WTC11 (cell line): ENCODE measurements at regions not wholly inside any gene's neighbourhood (a gene's known extent, or its start where the extent isn't known, plus 50 kb on each side); places are given as distances from the start of the nearest gene placed in this dataset.

Experiments used
- ATAC-seq: fragments of 200-7000 bp; cut with Tn5 transposase; 2 replicates; pipeline ENCODE4 v1.10.0; 2021; ENCODE audit warnings: mild to moderate bottlenecking, moderate library complexity
- CTCF ChIA-PET: fragments of 300-600 bp; sonication (Branson Sonifier 250); formaldehyde crosslinking; loops from one replicate; lab custom pipeline; 2021; ENCODE audit warnings: antibody characterized with exemption; lab: Charles Lee
- POLR2A ChIA-PET: fragments of 350-600 bp; sonication (Branson Sonifier 250); formaldehyde crosslinking; loops from one replicate; lab custom pipeline; 2021; ENCODE audit warnings: antibody characterized with exemption; lab: Charles Lee
- DNase-seq: peaks from one replicate; pipeline ENCODE4 v3.0.0; 2021; ENCODE audit warnings: low spot score
- H3K27ac Mint-ChIP-seq: 2 replicates; pipeline ENCODE4 v1.8.0; 2021; ENCODE audit warnings: mixed read lengths
- H3K27me3 Mint-ChIP-seq: 2 replicates; pipeline ENCODE4 v1.8.0; 2021; ENCODE audit warnings: low read depth, mild to moderate bottlenecking, moderate library complexity, mixed read lengths
- H3K36me3 Mint-ChIP-seq: 2 replicates; pipeline ENCODE4 v1.8.0; 2021; ENCODE audit warnings: mixed read lengths
- H3K4me1 Mint-ChIP-seq: 2 replicates; pipeline ENCODE4 v1.8.0; 2022; ENCODE audit warnings: mixed read lengths
- H3K4me3 Mint-ChIP-seq: 2 replicates; pipeline ENCODE4 v1.8.0; 2021; ENCODE audit warnings: mild to moderate bottlenecking, moderate library complexity, mixed read lengths
- H3K9me3 Mint-ChIP-seq: 2 replicates; pipeline ENCODE4 v1.8.0; 2021; ENCODE audit warnings: mixed read lengths
- CDX4 ChIP-seq: fragments of 250-450 bp; sonication (Bioruptor Pico); IDR thresholded peaks from 2 replicates; pipeline ENCODE4 v1.9.0; 2021; ENCODE audit warnings: moderate library complexity, mild to moderate bottlenecking, inconsistent platforms, borderline replicate concordance
- CREB1 ChIP-seq: sonication (generic); formaldehyde crosslinking; IDR thresholded peaks from 2 replicates; pipeline ENCODE4 v1.8.0; 2023; ENCODE audit warnings: mild to moderate bottlenecking, missing genetic modification reagents
- EMX1 ChIP-seq: fragments of 250-450 bp; sonication (Bioruptor Pico); IDR thresholded peaks from 2 replicates; pipeline ENCODE4 v1.8.0; 2021; ENCODE audit warnings: mild to moderate bottlenecking
- FOXP1 ChIP-seq: sonication (generic); formaldehyde crosslinking; IDR thresholded peaks from 2 replicates; pipeline ENCODE4 v1.8.0; 2022; ENCODE audit warnings: missing genetic modification reagents, mild to moderate bottlenecking, moderate library complexity, borderline replicate concordance
- GABPB1 ChIP-seq: sonication (generic); formaldehyde crosslinking; IDR thresholded peaks from 2 replicates; pipeline ENCODE4 v1.8.1; 2023; ENCODE audit warnings: mild to moderate bottlenecking, missing genetic modification reagents
- GTF2I ChIP-seq: fragments of 250-450 bp; sonication (Bioruptor Pico); conservative IDR thresholded peaks from 2 replicates; pipeline ENCODE4 v1.4.0; 2021; ENCODE audit warnings: mild to moderate bottlenecking
- NFATC4 ChIP-seq: fragments of 250-450 bp; sonication (Bioruptor Pico); IDR thresholded peaks from 2 replicates; pipeline ENCODE4 v1.9.0; 2021; ENCODE audit warnings: mild to moderate bottlenecking
- PRRX2 ChIP-seq: fragments of 250-450 bp; sonication (Bioruptor Pico); IDR thresholded peaks from 2 replicates; pipeline ENCODE4 v1.8.0; 2021; ENCODE audit warnings: mild to moderate bottlenecking
- RORB ChIP-seq: fragments of 250-450 bp; sonication (Bioruptor Pico); IDR thresholded peaks from 2 replicates; pipeline ENCODE4 v1.9.0; 2021; ENCODE audit warnings: mild to moderate bottlenecking
- SOX15 ChIP-seq: fragments of 250-450 bp; sonication (Bioruptor Pico); IDR thresholded peaks from 2 replicates; pipeline ENCODE4 v1.9.0; 2021; ENCODE audit warnings: mild to moderate bottlenecking
- ZNF138 ChIP-seq: sonication (generic); formaldehyde crosslinking; conservative IDR thresholded peaks from 2 replicates; pipeline ENCODE4 v1.8.1; 2022; ENCODE audit warnings: mild to moderate bottlenecking, moderate library complexity, missing genetic modification reagents
- ZNF232 ChIP-seq: sonication (generic); formaldehyde crosslinking; IDR thresholded peaks from 2 replicates; pipeline ENCODE4 v1.8.0; 2022; ENCODE audit warnings: mild to moderate bottlenecking, missing genetic modification reagents
- ZNF263 ChIP-seq: sonication (generic); formaldehyde crosslinking; IDR thresholded peaks from 2 replicates; pipeline ENCODE4 v1.8.1; 2022; ENCODE audit warnings: low read depth, mild to moderate bottlenecking, moderate library complexity, missing genetic modification reagents
- ZNF396 ChIP-seq: fragments of 250-450 bp; sonication (Bioruptor Pico); IDR thresholded peaks from 2 replicates; pipeline ENCODE4 v1.8.0; 2021; ENCODE audit warnings: mild to moderate bottlenecking, moderate library complexity, borderline replicate concordance
- ZNF416 ChIP-seq: fragments of 250-450 bp; sonication (Bioruptor Pico); IDR thresholded peaks from 2 replicates; pipeline ENCODE4 v1.9.0; 2021; ENCODE audit warnings: mild to moderate bottlenecking, inconsistent platforms
- ZNF423 ChIP-seq: fragments of 250-450 bp; sonication (Bioruptor Pico); IDR thresholded peaks from 2 replicates; pipeline ENCODE4 v2.1.2; 2022; ENCODE audit warnings: mild to moderate bottlenecking, moderate library complexity
- ZNF671 ChIP-seq: fragments of 250-450 bp; sonication (Bioruptor Pico); IDR thresholded peaks from 2 replicates; pipeline ENCODE4 v1.8.0; 2021; ENCODE audit warnings: mild to moderate bottlenecking
- TF ChIP-seq, protein P1 (sequence below): sonication (generic); formaldehyde crosslinking; IDR thresholded peaks from 2 replicates; pipeline ENCODE4 v1.8.1; 2023; ENCODE audit warnings: mild to moderate bottlenecking, missing genetic modification reagents
- TF ChIP-seq, protein P2 (sequence below): fragments of 200-600 bp; IDR thresholded peaks from 2 replicates; pipeline ENCODE4 v1.8.0; 2022; ENCODE audit warnings: antibody characterized with exemption
- TF ChIP-seq, protein P3 (sequence below): sonication (generic); formaldehyde crosslinking; IDR thresholded peaks from 2 replicates; pipeline ENCODE4 v1.8.0; 2023; ENCODE audit warnings: mild to moderate bottlenecking, missing genetic modification reagents

DNA sequence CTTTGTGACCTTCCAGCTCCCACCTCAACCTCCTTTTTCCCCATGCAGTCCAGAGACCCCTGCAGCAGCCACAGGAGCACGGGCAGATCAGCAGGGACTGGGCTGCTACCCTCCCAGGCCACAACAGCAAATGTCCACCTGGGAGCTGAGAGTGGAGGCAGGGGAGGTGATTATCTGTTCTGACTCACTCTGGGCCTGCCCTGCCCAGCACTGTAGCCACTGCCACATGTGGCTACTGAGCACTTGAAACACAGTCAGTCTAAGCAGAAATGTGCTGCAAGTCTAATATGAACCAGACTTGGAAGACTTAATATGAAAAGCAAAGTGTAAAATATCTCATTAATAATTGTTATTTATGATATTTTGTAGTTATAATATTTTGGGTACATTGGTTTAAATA lies 148.9 kb upstream of the VANGL1 start:
- TF ChIP-seq, protein P1, sequence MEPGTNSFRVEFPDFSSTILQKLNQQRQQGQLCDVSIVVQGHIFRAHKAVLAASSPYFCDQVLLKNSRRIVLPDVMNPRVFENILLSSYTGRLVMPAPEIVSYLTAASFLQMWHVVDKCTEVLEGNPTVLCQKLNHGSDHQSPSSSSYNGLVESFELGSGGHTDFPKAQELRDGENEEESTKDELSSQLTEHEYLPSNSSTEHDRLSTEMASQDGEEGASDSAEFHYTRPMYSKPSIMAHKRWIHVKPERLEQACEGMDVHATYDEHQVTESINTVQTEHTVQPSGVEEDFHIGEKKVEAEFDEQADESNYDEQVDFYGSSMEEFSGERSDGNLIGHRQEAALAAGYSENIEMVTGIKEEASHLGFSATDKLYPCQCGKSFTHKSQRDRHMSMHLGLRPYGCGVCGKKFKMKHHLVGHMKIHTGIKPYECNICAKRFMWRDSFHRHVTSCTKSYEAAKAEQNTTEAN (CRISPR knock-in tag): no peak
- TF ChIP-seq EMX1 (CRISPR knock-in tag) (no peak), PRRX2 (no peak), ZNF138 (CRISPR knock-in tag) (no peak), FOXP1 (CRISPR knock-in tag) (no peak), CREB1 (CRISPR knock-in tag) (no peak), ZNF263 (no peak), ZNF671 (CRISPR knock-in tag) (no peak), SOX15 (CRISPR knock-in tag) (no peak), CDX4 (CRISPR knock-in tag) (no peak), RORB (CRISPR knock-in tag) (no peak)
- TF ChIP-seq, protein P2, sequence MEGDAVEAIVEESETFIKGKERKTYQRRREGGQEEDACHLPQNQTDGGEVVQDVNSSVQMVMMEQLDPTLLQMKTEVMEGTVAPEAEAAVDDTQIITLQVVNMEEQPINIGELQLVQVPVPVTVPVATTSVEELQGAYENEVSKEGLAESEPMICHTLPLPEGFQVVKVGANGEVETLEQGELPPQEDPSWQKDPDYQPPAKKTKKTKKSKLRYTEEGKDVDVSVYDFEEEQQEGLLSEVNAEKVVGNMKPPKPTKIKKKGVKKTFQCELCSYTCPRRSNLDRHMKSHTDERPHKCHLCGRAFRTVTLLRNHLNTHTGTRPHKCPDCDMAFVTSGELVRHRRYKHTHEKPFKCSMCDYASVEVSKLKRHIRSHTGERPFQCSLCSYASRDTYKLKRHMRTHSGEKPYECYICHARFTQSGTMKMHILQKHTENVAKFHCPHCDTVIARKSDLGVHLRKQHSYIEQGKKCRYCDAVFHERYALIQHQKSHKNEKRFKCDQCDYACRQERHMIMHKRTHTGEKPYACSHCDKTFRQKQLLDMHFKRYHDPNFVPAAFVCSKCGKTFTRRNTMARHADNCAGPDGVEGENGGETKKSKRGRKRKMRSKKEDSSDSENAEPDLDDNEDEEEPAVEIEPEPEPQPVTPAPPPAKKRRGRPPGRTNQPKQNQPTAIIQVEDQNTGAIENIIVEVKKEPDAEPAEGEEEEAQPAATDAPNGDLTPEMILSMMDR: no peak
- TF ChIP-seq, protein P3, sequence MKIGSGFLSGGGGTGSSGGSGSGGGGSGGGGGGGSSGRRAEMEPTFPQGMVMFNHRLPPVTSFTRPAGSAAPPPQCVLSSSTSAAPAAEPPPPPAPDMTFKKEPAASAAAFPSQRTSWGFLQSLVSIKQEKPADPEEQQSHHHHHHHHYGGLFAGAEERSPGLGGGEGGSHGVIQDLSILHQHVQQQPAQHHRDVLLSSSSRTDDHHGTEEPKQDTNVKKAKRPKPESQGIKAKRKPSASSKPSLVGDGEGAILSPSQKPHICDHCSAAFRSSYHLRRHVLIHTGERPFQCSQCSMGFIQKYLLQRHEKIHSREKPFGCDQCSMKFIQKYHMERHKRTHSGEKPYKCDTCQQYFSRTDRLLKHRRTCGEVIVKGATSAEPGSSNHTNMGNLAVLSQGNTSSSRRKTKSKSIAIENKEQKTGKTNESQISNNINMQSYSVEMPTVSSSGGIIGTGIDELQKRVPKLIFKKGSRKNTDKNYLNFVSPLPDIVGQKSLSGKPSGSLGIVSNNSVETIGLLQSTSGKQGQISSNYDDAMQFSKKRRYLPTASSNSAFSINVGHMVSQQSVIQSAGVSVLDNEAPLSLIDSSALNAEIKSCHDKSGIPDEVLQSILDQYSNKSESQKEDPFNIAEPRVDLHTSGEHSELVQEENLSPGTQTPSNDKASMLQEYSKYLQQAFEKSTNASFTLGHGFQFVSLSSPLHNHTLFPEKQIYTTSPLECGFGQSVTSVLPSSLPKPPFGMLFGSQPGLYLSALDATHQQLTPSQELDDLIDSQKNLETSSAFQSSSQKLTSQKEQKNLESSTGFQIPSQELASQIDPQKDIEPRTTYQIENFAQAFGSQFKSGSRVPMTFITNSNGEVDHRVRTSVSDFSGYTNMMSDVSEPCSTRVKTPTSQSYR (CRISPR knock-in tag): no peak
- DNase-seq: no peak
- Mint-ChIP-seq H3K4me1 (peaks cover 10% of the 10 kb centered on the region), H3K9me3 (peaks cover 11% of the 10 kb centered on the region), H3K27me3 (no peaks in the 10 kb centered on the region), H3K36me3 (no peaks in the 10 kb centered on the region), H3K27ac (no peak overlapping the region), H3K4me3 (no peak overlapping the region)
- no peak; the same call in 1 of the 2 replicates for ATAC-seq
- ChIA-PET CTCF (no interaction called here), POLR2A (interaction anchor here (1.1 kb wide), 1 partner anchor 155 kb away, joined by 3 read pairs; the partner anchor contains the start of gene NGF)

DNA sequence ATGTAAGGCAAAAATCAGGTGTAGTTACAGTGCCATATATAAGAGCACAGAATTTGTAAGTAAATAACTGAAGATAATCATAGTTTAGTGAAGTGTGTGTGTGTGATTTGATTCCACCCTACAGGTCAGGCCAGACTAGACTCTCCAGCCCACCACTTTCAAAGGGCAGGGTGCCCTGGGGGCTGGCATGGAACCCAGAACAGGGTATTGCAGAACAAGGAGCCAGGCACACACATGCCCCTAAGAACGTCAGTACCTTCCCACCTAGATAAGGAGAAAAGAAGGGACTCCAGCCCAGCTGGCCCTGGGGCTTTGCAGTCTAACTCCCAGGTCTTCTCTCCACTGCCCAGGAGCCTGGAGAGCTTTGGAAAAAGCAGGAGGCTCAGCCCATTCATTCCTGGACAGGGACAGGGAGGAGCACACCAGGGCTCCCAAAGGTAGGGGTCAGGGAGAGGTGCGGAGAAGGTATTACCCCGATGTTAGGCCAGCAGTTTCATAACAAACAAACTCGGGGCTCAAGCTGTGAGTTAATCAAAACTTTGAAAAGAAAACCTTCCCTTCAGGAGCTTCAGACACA lies 149.7 kb upstream of the VANGL1 start:
- Mint-ChIP-seq H3K9me3 (peaks cover 11% of the 10 kb centered on the region), H3K27ac (no peak overlapping the region), H3K4me3 (no peak overlapping the region), H3K4me1 (peaks cover 9% of the 10 kb centered on the region)
- CTCF ChIA-PET: interaction anchor here (1.7 kb wide), 1 partner anchor 103 kb away, joined by 5 read pairs; no protein-coding TSS in a partner anchor
- no peak for TF ChIP-seq ZNF232 (CRISPR knock-in tag)
- 0 out of 2 replicates have a peak, but pooled peaks have one; percentile 24 for TF ChIP-seq ZNF423 (CRISPR knock-in tag)
- TF ChIP-seq, all 79 proteins: peak for 1
- Mint-ChIP-seq H3K36me3 (no peaks in the 10 kb centered on the region), H3K27me3 (no peaks in the 10 kb centered on the region)
- POLR2A ChIA-PET: interaction anchor here (1.1 kb wide), 1 partner anchor 154 kb away, joined by 3 read pairs; the partner anchor contains the start of gene NGF
- ATAC-seq: peak; percentile 72
- no peak for DNase-seq

DNA sequence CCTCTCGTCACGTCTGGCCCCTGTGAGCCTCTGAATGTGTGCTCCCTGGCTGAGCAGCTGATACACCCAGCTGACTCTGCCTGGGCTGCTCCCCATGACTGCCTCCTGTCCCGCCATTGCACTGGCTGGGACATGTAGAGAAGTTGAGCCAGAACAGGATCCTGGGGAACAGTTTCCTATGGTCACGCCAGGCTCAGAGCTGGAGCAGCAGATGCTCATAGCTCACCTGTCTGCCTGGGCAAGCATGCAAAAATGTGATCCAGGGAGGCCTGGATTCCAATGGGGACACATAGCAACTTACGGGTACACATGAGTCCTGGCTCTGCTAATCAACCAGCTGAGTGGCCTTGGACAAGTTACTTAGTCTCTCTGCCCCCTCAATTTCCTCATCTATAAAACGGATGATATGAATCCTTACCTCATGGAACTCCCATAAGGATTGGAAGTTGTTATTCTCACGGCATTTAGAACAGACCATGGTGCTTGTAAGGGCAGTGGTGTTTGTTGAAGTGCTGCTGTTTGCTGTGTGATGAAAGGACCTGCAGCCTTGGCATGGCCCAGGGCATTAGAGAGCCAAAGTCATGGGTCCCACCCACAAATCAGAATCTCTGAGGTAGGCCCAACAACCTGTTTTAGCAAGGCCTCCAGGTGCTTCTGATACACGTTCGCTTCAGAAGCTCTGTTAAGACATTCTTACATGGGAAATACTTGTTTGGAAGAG lies 150.3 kb upstream of the VANGL1 start:
- no peak for DNase-seq
- Mint-ChIP-seq H3K4me1 (peaks cover 5% of the 10 kb centered on the region), H3K4me3 (no peak overlapping the region), H3K27ac (no peak overlapping the region), H3K27me3 (no peaks in the 10 kb centered on the region), H3K36me3 (no peaks in the 10 kb centered on the region), H3K9me3 (peaks cover 11% of the 10 kb centered on the region)
- CTCF ChIA-PET: interaction anchor here (1.7 kb wide), 1 partner anchor 104 kb away, joined by 5 read pairs; no protein-coding TSS in a partner anchor
- TF ChIP-seq CDX4 (CRISPR knock-in tag) (no peak), GABPB1 (CRISPR knock-in tag) (no peak), ZNF416 (CRISPR knock-in tag) (no peak), GTF2I (CRISPR knock-in tag) (no peak), NFATC4 (CRISPR knock-in tag) (no peak), ZNF396 (CRISPR knock-in tag) (no peak)
- POLR2A ChIA-PET: interaction anchor here (1.1 kb wide), 1 partner anchor 153 kb away, joined by 3 read pairs; the partner anchor contains the start of gene NGF
- no peak for ATAC-seq
